SK-N-MC (cell line): ENCODE measurements at regions not wholly inside any gene's neighbourhood (a gene's known extent, or its start where the extent isn't known, plus 50 kb on each side); places are given as distances from the start of the nearest gene placed in this dataset.
"Not testable (repeated sequence)": the region's sequence is repeated elsewhere in the genome, so short reads cannot be mapped to it uniquely, and the experiment has no call there.

Experiments
- DNase-seq: peaks from one replicate; pipeline ENCODE4 v3.0.0-alpha.2; 2011; ENCODE audit warnings: low read depth, low spot score
- H3K27ac ChIP-seq: fragments of 200-600 bp; sonication (generic); 2 replicates; pipeline ENCODE4 v1.5.1; 2016; ENCODE audit warnings: mixed run types
- H3K36me3 ChIP-seq: fragments of 200-600 bp; sonication (generic); 2 replicates; pipeline ENCODE4 v1.6.1; 2017; ENCODE audit warnings: antibody characterized with exemption, low read length, mixed read lengths; ENCODE audit not compliant: insufficient read depth
- H3K4me3 ChIP-seq: fragments of 200-600 bp; sonication (generic); 2 replicates; pipeline ENCODE4 v1.5.1; 2016
- H3K9ac ChIP-seq: fragments of 200-600 bp; sonication (generic); 2 replicates; pipeline ENCODE4 v1.8.0; 2017; ENCODE audit warnings: mixed run types, mixed read lengths; ENCODE audit not compliant: insufficient read length
- H3K9me3 ChIP-seq: fragments of 200-600 bp; sonication (generic); 2 replicates; pipeline ENCODE4 v1.6.1; 2017; ENCODE audit warnings: low read depth, mild to moderate bottlenecking, antibody characterized with exemption, low read length, moderate library complexity, mixed read lengths
- EZH2 ChIP-seq: fragments of 200-600 bp; sonication (generic); IDR thresholded peaks from one replicate; pipeline ENCODE4 v1.6.1; 2017; ENCODE audit warnings: antibody characterized with exemption
- FOXP2 ChIP-seq: optimal IDR thresholded peaks from 2 replicates; pipeline ENCODE3; 2011; ENCODE audit warnings: mild to moderate bottlenecking, moderate library complexity; ENCODE audit not compliant: insufficient read depth; ENCODE audit errors: extremely low read length, control extremely low read depth
- POLR2AphosphoS5 ChIP-seq: IDR thresholded peaks from 2 replicates; pipeline ENCODE4 v1.6.1; 2012; ENCODE audit warnings: mild to moderate bottlenecking, low read depth, low read length, borderline replicate concordance

DNA sequence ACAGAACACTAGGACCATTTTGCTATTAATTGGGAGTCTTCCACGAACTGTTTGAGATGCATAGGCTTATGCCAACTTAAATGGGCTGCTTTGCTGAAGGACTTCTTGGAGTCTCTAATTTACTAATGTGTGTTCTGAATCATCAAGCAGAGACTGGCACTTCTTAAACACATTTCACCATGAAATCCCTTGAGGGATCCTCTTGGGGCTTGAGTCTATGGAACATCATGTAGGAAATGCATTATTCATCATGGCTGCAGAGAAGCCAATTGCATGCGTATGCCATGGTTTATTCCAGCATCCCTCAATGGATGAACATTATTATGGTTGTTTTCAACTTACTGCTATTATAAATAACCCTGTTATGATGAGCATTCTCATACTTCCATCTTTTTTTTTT lies 73.4 kb downstream of the FGD2 start:
- Histone ChIP-seq H3K9me3 (no peaks in the 10 kb centered on the region), H3K36me3 (no peaks in the 10 kb centered on the region), H3K4me3 (no peak overlapping the region), H3K27ac (no peak overlapping the region), H3K9ac (no peak overlapping the region)
- TF ChIP-seq POLR2AphosphoS5 (no peak), FOXP2 (no peak), EZH2 (no peak)
- DNase-seq, result no peak

DNA sequence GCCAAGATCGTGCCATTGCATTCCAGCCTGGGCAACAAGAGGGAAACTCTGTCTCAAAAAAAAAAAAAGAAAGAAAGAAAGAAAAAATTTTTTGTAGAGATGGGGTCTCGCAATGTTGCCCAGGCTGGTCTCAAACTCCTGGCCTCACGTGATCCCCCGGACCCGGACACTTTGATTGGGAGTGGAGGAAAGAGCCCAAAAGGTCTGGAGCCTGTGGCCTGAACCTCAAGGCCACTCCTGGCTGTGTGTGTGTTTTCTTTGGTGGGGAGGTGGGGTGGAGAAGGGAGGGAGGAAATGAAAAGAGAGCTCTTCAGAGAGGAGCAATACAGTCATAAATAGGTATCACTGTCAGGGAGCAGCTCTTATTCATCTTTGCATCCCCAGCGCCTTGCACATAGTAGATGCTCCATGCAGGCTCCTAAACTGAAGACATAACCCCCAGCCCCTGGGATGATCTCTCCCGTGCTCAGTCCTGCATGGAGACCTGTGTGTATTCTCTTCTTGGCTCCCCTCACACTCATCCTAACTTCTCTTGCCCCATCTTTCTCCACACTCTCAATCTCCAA lies 75.7 kb downstream of the FGD2 start:
- Histone ChIP-seq H3K9me3 (no peaks in the 10 kb centered on the region), H3K9ac (no peak overlapping the region), H3K27ac (no peak overlapping the region), H3K4me3 (no peak overlapping the region), H3K36me3 (no peaks in the 10 kb centered on the region)
- TF ChIP-seq POLR2AphosphoS5 (no peak), EZH2 (no peak), FOXP2 (no peak)
- no peak for DNase-seq

DNA sequence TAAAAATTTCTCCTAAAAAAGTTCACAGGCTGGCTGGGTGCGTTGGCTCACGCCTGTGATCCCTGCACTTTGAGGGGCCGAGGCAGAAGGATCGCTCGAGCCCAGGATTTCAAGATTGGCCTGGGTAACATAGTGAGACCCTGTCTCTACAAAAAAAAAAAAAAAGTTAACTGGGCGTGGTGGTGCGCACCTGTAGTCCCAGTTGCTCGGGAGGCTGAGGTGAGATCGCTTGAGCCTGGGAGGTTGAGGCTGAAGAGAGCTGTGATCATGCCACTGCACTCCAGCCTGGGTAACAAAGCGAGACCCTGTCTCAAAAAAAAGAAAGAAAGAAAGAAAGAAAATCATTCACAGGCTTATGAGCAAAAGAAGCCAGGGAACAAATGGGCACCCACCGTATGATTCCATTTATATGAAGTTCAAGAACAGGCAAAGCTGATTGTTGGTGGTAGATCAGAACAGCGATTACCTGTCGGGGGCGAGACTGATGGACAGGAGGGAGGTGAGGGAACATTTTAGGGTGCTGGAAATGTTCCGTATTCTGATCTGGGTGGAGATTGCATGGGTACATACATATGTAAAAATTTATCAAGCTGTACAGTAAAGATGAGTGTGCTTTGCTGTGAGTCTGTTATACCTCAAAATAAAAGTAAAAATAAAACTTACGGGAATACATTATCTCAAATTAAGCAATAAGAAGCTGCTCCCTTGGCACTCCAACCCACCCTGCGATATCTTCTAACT lies 77.1 kb downstream of the FGD2 start:
- no peak for TF ChIP-seq POLR2AphosphoS5
- no peak for TF ChIP-seq FOXP2
- TF ChIP-seq EZH2, result no peak
- no peaks in the 10 kb centered on the region for H3K9me3 ChIP-seq
- H3K36me3 ChIP-seq, result no peaks in the 10 kb centered on the region
- no peak overlapping the region for H3K9ac ChIP-seq
- H3K4me3 ChIP-seq, result no peak overlapping the region
- H3K27ac ChIP-seq, result peak overlapping the region; percentile 4; the same call in 1 of the 2 replicates
- DNase-seq, result no peak

DNA sequence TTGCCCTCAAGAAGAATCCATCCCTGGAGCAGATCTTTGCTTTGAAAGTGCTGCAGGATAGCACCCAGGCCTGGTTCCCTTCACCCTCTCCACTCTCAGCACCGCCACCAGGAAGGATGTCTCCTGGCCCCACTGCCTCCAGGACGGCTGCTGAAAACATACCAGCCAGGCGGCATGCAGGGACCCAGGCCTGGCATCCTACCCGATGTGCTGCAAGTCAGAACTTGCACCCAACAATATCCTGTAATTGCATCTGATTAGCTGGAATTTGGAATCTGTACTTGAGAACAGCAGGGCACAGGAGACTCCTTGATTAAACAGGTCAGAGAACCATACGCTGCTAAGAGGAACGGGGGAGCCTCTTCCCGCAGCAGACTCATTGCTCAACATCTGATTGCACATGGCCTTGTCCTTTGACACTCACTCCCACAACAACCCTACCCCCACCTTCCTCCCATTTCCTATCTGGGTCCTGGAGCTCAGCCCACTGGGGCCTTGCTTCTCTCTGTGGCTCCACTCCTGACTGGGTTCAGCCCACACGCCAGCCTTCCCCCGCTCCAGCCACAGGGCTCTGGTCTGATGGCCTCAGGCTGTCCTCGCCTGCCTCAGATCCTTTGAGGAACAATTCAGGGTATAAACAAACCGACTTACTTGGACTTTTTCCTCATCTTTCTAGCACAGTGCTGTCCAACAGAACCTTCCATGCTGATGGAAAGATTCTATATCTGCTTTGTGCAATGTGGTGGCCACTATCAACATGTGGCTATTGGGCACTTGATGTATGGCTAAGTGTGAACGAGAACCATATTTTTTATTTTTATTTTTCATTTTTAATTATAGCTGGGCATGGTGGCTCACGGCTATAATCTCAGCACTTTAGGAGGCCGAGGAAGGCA lies 78.0 kb downstream of the FGD2 start:
- H3K4me3 ChIP-seq, result no peak overlapping the region
- TF ChIP-seq FOXP2, result no peak
- no peak for TF ChIP-seq POLR2AphosphoS5
- no peak for TF ChIP-seq EZH2
- DNase-seq, result no peak
- no peak overlapping the region for H3K9ac ChIP-seq
- H3K9me3 ChIP-seq, result no peaks in the 10 kb centered on the region
- H3K27ac ChIP-seq, result peak overlapping the region; percentile 4; the same call in 1 of the 2 replicates
- no peaks in the 10 kb centered on the region for H3K36me3 ChIP-seq

DNA sequence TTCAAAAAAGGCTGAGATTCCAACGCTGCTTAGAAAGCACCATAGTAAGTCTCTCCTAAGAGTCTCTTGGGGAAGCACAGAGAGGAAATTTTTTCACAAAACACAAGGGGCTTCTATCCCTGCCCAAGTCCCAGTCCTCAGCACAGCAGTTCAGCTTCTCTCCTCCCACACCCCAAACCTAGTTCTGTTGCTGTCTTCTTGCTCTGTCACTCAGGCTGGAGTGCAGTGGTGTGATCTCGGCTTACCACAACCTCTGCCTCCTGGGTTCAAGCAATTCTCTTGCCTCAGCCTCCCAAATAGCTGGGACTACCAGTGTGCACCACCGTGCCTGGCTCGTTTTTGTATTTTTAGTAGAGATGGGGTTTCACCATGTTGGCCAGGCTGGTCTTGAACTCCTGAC lies 79.2 kb downstream of the FGD2 start:
- not testable (repeated sequence) for H3K9ac ChIP-seq, DNase-seq, H3K36me3 ChIP-seq, H3K9me3 ChIP-seq, H3K4me3 ChIP-seq, H3K27ac ChIP-seq

DNA sequence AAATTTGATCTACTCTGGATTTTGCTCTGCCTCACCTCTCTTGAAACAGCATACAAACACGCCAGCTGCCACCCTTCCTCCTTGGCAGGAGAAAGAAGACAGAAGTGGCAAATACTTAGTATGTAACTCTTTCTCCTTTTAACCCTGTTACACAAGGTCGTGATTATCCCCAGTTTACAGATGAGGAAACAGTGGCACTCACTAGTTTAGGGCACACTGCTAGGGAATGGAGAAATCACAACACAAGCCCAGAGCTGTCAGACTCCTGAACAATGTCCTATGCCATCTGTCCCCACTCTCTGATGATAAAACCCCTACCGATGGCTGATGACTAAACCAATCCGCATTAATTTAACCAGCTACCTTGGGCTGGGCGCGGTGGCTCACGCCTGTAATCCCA lies 79.7 kb downstream of the FGD2 start:
- TF ChIP-seq FOXP2 (no peak), EZH2 (no peak), POLR2AphosphoS5 (no peak)
- Histone ChIP-seq H3K36me3 (no peaks in the 10 kb centered on the region), H3K9me3 (no peaks in the 10 kb centered on the region), H3K27ac (no peak overlapping the region), H3K9ac (no peak overlapping the region), H3K4me3 (no peak overlapping the region)
- no peak for DNase-seq

DNA sequence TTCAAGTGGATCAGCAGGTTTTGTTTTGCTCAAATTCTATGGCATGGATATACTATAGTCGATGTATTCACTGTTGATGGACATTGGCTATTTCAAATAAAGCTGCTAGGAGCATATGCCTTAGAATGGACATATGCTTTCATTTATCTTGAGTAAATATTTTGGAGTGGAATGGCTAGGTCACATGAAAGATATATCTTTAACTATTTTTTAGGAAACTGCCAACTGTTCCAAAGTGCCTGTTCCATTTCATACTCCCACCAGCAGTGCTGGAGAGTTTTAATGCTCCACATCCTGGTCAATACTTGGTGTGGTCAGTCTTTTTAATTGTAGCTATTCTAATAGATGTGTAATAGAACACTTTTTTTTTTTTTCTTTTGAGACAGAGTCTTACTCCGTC lies 81.1 kb upstream of the PIM1 start:
- no peaks in the 10 kb centered on the region for H3K36me3 ChIP-seq
- no peak overlapping the region for H3K27ac ChIP-seq
- H3K9me3 ChIP-seq, result no peaks in the 10 kb centered on the region
- no peak overlapping the region for H3K4me3 ChIP-seq
- TF ChIP-seq FOXP2, result no peak
- TF ChIP-seq EZH2, result no peak
- TF ChIP-seq POLR2AphosphoS5, result no peak
- no peak overlapping the region for H3K9ac ChIP-seq
- no peak for DNase-seq

DNA sequence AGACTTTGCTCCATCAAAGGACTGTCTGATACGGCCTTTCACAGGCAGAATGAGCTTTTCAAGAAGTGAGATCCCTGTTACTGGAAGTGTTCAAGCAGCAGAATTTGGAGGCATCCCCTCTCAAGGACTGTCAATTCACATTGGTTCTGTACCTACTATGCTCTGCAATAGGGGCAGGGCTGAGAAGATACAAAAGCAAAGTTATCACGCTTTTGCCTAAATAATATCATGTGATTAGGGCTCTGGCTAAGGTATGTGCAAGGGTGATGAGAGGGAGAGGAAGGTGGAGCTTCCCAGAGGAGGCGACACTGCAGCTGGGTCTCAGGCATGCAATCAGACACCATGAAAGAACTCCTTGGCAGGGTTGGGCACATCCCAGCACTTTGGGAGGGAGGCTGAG lies 80.2 kb upstream of the PIM1 start:
- TF ChIP-seq EZH2 (no peak), FOXP2 (no peak), POLR2AphosphoS5 (no peak)

DNA sequence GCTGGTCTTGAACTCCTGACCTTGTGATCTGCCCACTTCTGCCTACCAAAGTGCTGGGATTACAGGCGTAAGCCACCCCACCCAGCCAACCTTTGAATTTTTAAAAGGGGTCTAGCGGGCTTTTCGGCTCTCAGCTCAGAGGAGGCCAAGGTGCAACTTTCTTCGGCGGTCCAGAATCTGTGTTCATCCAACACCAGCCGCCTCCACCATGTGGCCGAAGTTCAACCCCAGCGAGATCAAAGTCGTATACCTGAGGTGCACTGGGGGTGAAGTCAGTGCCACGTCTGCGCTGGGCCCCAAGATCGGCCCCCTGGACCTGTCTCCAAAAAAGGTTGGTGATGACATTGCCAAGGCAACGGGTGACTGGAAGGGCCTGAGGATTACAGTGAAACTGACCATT lies 78.8 kb upstream of the PIM1 start:
- H3K36me3 ChIP-seq, DNase-seq, H3K4me3 ChIP-seq, H3K9me3 ChIP-seq, H3K9ac ChIP-seq, H3K27ac ChIP-seq: not testable (repeated sequence)

More for the DNA sequence above, 80.2 kb upstream of the PIM1 start:
- H3K9me3 ChIP-seq, result no peaks in the 10 kb centered on the region
- H3K27ac ChIP-seq, result no peak overlapping the region
- no peak for DNase-seq
- no peak overlapping the region for H3K4me3 ChIP-seq
- no peak overlapping the region for H3K9ac ChIP-seq
- no peaks in the 10 kb centered on the region for H3K36me3 ChIP-seq

DNA sequence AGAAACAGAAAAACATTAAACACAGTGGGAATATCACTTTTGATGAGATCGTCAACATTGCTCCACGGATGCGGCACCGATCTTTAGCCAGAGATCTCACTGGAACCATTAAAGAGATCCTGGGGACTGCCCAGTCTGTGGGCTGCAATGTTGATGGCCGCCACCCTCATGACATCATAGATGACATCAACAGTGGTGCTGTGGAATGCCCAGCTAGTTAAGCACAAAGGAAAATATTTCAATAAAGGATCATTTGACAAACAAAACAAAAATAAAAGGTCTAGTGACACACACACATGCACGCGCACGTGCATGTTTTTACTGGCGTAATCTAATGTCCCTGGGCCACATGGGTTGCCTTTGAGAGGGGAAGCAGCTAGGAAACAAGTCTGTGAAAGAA lies 78.4 kb upstream of the PIM1 start:
- DNase-seq, H3K4me3 ChIP-seq, H3K9me3 ChIP-seq, H3K9ac ChIP-seq, H3K36me3 ChIP-seq, H3K27ac ChIP-seq: not testable (repeated sequence)
